ENCODE measurements at regions not wholly inside any gene's neighbourhood (a gene's known extent, or its start where the extent isn't known, plus 50 kb on each side); places are given as distances from the start of the nearest gene placed in this dataset.

DNA sequence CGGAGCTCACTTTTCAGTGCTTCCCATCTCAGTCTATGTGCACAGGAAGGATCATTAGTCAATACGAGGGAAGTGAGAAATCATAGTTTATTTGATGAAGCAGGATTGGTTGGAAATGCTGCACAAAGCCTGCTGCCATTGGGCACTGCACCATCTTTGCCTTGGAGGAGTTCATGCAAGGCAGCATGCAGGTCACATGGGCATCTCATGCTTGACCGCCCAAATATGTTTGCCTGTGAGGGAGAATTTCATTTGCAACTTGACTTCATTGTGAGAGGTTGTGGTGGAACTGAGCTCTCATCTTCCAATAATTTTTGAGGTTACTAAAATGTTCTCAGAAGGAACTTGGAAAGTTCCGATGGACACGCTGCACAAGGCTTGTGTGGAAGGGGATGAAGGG, 83.9 kb upstream of the SYNDIG1 start:
- Mint-ChIP-seq H3K27ac (no peak overlapping the region), H3K4me1 (ENCODE audit: low read depth) (peaks cover 25% of the 10 kb centered on the region), H3K36me3 (ENCODE audit: low read depth) (no peaks in the 10 kb centered on the region), H3K4me3 (no peak overlapping the region), H3K27me3 (no peaks in the 10 kb centered on the region), H3K9me3 (no peaks in the 10 kb centered on the region)

GRCh38 chr20:24384865-24385264, 84.6 kb upstream of the SYNDIG1 start:
- Mint-ChIP-seq H3K4me1 (ENCODE audit: low read depth) (peaks cover 18% of the 10 kb centered on the region), H3K4me3 (no peak overlapping the region), H3K27ac (no peak overlapping the region), H3K9me3 (no peaks in the 10 kb centered on the region), H3K27me3 (no peaks in the 10 kb centered on the region), H3K36me3 (ENCODE audit: low read depth) (no peaks in the 10 kb centered on the region)

DNA sequence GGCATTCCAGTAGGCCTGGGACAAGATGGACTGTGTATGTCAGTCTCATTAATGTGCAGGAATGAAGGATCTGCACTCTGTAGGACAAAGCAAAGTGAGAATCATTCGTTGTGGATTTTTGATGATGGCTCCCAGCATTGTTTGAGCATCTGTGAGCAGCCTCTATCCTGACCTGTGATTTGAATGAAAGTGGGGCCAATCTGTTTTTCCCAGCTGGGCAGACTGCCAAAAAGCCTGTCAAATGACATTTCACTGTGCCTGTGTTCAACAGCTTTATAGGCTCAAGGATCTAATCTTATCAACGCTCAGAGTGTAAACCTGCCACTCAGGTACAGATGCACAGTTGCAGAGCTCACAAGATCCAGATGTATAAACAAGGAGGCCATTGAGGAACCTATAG, 86.7 kb upstream of the SYNDIG1 start:
- H3K9me3 Mint-ChIP-seq = no peaks in the 10 kb centered on the region
- no peaks in the 10 kb centered on the region for H3K4me1 Mint-ChIP-seq (ENCODE audit: low read depth)
- no peak overlapping the region for H3K4me3 Mint-ChIP-seq
- H3K27ac Mint-ChIP-seq = no peak overlapping the region
- H3K36me3 Mint-ChIP-seq (ENCODE audit: low read depth) = no peaks in the 10 kb centered on the region
- H3K27me3 Mint-ChIP-seq = no peaks in the 10 kb centered on the region

- H3K9me3 Mint-ChIP-seq = no peaks in the 10 kb centered on the region
- H3K4me3 Mint-ChIP-seq = no peak overlapping the region
- H3K27me3 Mint-ChIP-seq = no peaks in the 10 kb centered on the region
- H3K27ac Mint-ChIP-seq = no peak overlapping the region
- no peaks in the 10 kb centered on the region for H3K4me1 Mint-ChIP-seq (ENCODE audit: low read depth)
- no peaks in the 10 kb centered on the region for H3K36me3 Mint-ChIP-seq (ENCODE audit: low read depth)
Observed at GRCh38 chr20:24382331-24382730, 87.1 kb upstream of the SYNDIG1 start.

DNA sequence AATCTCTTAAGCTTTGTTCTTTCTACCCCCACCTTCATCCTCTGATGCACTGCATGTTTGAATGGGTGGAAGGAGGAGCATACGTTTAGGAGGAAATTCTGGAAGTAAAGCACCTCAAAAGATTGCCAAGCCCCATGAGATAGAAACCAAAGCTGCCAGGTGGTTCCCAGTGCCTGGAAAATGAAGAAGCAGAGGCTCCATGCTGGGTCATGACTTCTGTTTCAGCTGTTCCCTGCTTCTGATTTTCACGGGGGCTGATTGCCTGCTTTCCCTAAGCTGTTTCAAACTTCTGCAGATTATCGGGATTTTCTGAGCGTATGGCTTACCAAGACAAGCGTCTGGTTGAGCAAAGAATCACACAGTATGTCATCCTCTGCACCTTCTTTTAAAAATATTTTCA, 87.5 kb upstream of the SYNDIG1 start:
- H3K4me3 Mint-ChIP-seq = no peak overlapping the region
- no peaks in the 10 kb centered on the region for H3K36me3 Mint-ChIP-seq (ENCODE audit: low read depth)
- no peaks in the 10 kb centered on the region for H3K4me1 Mint-ChIP-seq (ENCODE audit: low read depth)
- no peaks in the 10 kb centered on the region for H3K9me3 Mint-ChIP-seq
- H3K27ac Mint-ChIP-seq = no peak overlapping the region
- H3K27me3 Mint-ChIP-seq = no peaks in the 10 kb centered on the region

DNA sequence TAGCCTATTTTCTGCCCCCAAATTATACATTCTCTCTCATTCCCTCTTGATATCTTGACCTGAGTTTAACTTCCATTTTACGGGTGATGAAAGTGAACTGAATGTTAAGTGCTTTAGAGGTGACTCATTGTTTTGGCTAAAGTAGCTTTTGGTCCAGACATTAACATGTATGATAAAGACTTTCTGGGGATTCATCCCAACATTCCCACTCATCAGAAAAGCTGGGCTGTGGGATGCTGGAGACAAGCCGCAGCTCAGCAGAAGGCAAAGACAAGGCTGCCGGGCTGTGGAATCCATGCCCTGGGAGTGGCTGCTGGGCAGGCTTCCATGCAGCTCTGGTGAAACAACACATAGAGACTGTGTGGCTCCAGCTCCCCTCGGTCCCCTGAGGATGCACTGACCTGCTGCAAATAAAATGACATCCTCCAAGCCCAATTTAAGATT, 89.9 kb upstream of the SYNDIG1 start:
- no peak overlapping the region for H3K4me3 Mint-ChIP-seq
- no peaks in the 10 kb centered on the region for H3K27me3 Mint-ChIP-seq
- H3K36me3 Mint-ChIP-seq (ENCODE audit: low read depth) = no peaks in the 10 kb centered on the region
- H3K4me1 Mint-ChIP-seq (ENCODE audit: low read depth) = no peaks in the 10 kb centered on the region
- H3K9me3 Mint-ChIP-seq = no peaks in the 10 kb centered on the region
- H3K27ac Mint-ChIP-seq = no peak overlapping the region

DNA sequence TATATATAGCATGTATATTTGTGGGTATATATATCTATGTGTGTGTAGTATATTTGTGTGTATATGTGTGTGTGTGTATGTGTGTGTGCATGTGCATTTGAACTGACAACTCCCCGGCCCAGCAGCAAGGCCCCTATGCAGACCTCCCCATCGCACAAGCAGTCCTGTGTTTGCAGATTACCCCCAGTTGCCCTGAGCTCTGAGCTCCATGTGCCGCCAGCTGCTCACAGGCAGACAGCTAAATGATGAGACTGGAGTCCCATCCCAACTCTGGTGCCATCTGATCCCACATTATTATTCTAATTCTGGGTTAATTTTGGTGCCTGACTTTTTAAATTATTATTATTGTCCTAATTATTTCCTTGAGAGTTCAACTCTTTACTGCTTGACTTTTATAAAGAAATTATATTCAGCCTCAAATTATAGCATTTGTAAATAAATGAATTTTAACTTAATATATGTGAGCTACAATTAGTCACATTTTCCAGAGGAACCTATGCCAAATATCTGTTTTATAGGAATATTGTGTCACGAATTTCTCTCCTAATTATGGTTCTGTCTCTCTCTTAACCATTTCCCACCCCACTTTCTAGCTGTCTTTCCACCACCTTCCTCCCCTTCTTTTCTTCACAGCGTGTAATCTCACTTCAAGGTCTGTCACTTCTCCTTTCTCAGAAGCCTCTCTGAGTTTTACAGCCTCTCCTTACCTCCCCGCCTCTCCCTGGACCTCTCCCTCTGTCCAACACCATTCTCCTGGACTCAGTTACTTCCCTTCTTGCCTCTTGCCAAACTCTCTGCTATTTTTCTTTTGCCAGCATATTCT, 90.6 kb upstream of the SYNDIG1 start:
- Mint-ChIP-seq H3K4me3 (no peak overlapping the region), H3K9me3 (no peaks in the 10 kb centered on the region), H3K4me1 (ENCODE audit: low read depth) (no peaks in the 10 kb centered on the region), H3K27me3 (no peaks in the 10 kb centered on the region), H3K27ac (no peak overlapping the region), H3K36me3 (ENCODE audit: low read depth) (no peaks in the 10 kb centered on the region)

DNA sequence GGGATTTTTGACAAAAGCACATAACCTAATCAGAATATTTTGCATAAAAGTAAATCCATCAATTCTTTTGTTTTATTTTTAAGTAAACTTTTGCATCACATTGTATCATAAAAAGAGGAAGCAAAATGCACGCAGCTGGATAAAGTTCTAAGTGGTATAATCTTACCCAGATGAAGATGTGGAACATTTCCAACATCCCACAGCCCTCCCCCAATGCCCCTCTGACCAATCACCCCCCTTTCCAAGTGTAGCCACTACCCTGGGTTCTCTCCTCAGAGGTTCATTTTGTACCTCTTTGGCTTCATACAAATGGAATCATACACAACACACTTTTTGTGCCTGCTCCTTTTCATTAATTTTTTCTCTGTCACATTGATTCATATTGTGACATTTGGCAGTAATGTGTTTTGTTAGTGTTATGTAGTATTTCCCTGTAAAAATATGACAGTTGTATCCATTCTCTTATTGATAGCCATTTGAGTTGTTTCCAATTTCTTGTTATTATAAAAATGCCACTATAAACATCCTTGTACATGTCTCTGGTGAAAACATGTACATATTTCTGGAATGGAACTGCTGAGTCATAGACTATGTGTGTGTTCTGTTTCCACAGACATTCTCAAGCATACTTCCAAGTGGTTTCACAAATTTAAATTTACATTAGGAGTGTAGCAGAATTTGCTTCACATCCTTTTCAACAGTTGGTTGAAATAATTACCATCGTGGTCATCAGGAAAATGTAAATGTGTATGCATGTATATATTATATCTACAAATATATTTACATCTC, 92.9 kb upstream of the SYNDIG1 start:
- no peak overlapping the region for H3K27ac Mint-ChIP-seq
- H3K27me3 Mint-ChIP-seq = no peaks in the 10 kb centered on the region
- no peak overlapping the region for H3K4me3 Mint-ChIP-seq
- H3K4me1 Mint-ChIP-seq (ENCODE audit: low read depth) = no peaks in the 10 kb centered on the region
- no peaks in the 10 kb centered on the region for H3K36me3 Mint-ChIP-seq (ENCODE audit: low read depth)
- no peaks in the 10 kb centered on the region for H3K9me3 Mint-ChIP-seq

GRCh38 chr20:24373372-24373771, 96.1 kb upstream of the SYNDIG1 start:
- H3K4me3 Mint-ChIP-seq = no peak overlapping the region
- H3K36me3 Mint-ChIP-seq (ENCODE audit: low read depth) = no peaks in the 10 kb centered on the region
- H3K27me3 Mint-ChIP-seq = no peaks in the 10 kb centered on the region
- H3K27ac Mint-ChIP-seq = no peak overlapping the region
- H3K9me3 Mint-ChIP-seq = no peaks in the 10 kb centered on the region
- H3K4me1 Mint-ChIP-seq (ENCODE audit: low read depth) = no peaks in the 10 kb centered on the region

- Mint-ChIP-seq H3K4me1 (ENCODE audit: low read depth) (no peaks in the 10 kb centered on the region), H3K27ac (no peak overlapping the region), H3K4me3 (no peak overlapping the region), H3K9me3 (no peaks in the 10 kb centered on the region), H3K27me3 (no peaks in the 10 kb centered on the region), H3K36me3 (ENCODE audit: low read depth) (no peaks in the 10 kb centered on the region)
Observed at GRCh38 chr20:24370911-24371695, 98.3 kb upstream of the SYNDIG1 start.

DNA sequence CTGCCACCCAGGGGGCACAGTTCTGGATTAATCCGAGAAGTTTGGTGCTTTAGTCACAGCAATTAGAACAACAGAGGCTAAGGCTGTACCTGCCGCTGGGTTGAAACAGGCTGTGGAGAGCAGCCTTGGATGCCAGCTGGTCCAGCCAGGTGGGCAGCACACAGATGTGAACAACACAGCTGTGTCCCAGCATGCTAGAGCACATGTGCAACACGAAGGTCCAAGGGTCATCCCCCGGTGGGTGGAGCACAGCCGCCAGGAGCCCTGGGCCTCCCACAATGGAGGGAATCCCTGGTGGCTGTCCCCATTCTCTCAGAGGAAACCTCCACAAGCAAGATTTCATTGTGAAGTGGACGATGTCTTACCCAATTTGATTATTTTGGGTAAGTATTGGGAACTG, 99.2 kb upstream of the SYNDIG1 start:
- no peaks in the 10 kb centered on the region for H3K9me3 Mint-ChIP-seq
- no peaks in the 10 kb centered on the region for H3K27me3 Mint-ChIP-seq
- no peaks in the 10 kb centered on the region for H3K4me1 Mint-ChIP-seq (ENCODE audit: low read depth)
- H3K27ac Mint-ChIP-seq = no peak overlapping the region
- H3K36me3 Mint-ChIP-seq (ENCODE audit: low read depth) = no peaks in the 10 kb centered on the region
- no peak overlapping the region for H3K4me3 Mint-ChIP-seq

DNA sequence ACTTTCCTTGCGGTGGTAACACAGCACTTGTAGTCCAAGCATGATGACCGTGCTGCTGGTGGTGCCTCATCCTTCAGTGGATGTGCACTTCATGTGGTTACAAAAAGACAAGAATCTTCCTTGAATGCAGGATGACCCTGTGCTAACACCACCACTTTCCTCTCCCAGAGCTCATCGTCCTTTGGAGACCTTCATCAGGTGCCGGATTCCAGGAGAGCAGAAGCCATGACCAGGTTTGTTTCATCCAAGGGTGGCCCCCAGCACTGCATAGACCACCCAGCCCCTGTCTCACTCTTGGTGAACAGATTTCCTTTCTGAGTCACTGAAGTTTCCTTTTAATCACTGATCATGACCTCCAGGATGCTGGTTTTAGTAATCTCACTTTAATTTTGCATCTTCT, 101.2 kb upstream of the SYNDIG1 start:
- Mint-ChIP-seq H3K27me3 (no peaks in the 10 kb centered on the region), H3K36me3 (ENCODE audit: low read depth) (no peaks in the 10 kb centered on the region), H3K9me3 (no peaks in the 10 kb centered on the region), H3K4me1 (ENCODE audit: low read depth) (no peaks in the 10 kb centered on the region), H3K4me3 (no peak overlapping the region), H3K27ac (no peak overlapping the region)

GRCh38 chr20:24366336-24367004, 103.0 kb upstream of the SYNDIG1 start:
- Mint-ChIP-seq H3K36me3 (ENCODE audit: low read depth) (no peaks in the 10 kb centered on the region), H3K4me1 (ENCODE audit: low read depth) (no peaks in the 10 kb centered on the region), H3K27me3 (no peaks in the 10 kb centered on the region), H3K4me3 (no peak overlapping the region), H3K9me3 (peaks cover 6% of the 10 kb centered on the region), H3K27ac (no peak overlapping the region)

DNA sequence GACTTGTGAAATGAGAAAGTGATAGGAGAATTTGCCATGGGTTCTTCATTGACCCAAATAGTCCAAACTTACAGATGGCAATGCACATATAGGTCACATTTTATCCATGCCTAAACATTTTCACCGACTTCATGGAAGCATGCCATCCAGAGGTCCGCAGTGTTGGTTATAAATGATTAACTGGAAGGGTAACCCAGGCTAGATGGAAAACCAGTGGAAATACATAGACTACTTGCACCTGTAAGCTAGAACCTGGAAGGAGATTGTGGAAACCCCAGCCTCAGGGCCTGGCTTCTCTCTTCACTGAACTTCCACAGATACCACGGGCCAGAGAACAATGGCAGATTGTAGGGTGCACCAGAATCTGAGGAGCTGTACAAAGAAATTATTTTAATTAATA, 103.8 kb upstream of the SYNDIG1 start:
- H3K27me3 Mint-ChIP-seq = no peaks in the 10 kb centered on the region
- H3K9me3 Mint-ChIP-seq = peaks cover 6% of the 10 kb centered on the region
- H3K4me1 Mint-ChIP-seq (ENCODE audit: low read depth) = no peaks in the 10 kb centered on the region
- no peaks in the 10 kb centered on the region for H3K36me3 Mint-ChIP-seq (ENCODE audit: low read depth)
- H3K4me3 Mint-ChIP-seq = no peak overlapping the region
- H3K27ac Mint-ChIP-seq = no peak overlapping the region

All from stimulated activated naive CD8-positive, alpha-beta T cell treated with anti-CD3 and anti-CD28 coated beads, Interleukin-15, Interleukin-2, amounts not matched to agents 100 ng/mL and 50 ng/mL, for 24 hours (primary cell).